Heart left ventricle (tissue), 16 donors: ENCODE measurements at regions not wholly inside any gene's neighbourhood (a gene's known extent, or its start where the extent isn't known, plus 50 kb on each side); places are given as distances from the start of the nearest gene placed in this dataset.
A peak's percentile ranks its signal among the peaks of the same experiment; 100 is the strongest.

Source experiments
- ATAC-seq, 4 donors: fragments of 200-7000 bp; cut with Tn5 transposase; one replicate each; pipeline ENCODE4 v1.9.1; 2020 to 2022; ENCODE audit warnings: moderate library complexity in 4 of 4, mild to moderate bottlenecking in 3 of 4, moderate number of reproducible peaks in 1 of 4
- DNase-seq, 5 donors: peaks; one replicate each; pipeline ENCODE4 v3.0.0-alpha.2; 2020
- H3K27ac ChIP-seq, 12 donors: fragments of 200-600 bp; sonication (generic) in 4 of 12; one replicate each; pipeline versions ENCODE4 v1.5.0 to v1.8.0; 2016 to 2022; ENCODE audit warnings: mild to moderate bottlenecking in 2 of 12
- H3K27me3 ChIP-seq, 9 donors: fragments of 200-600 bp; sonication (generic) in 2 of 9; one replicate each; pipeline versions ENCODE4 v1.5.1 to v1.8.0; 2016 to 2022; ENCODE audit warnings: mild to moderate bottlenecking in 3 of 9
- H3K36me3 ChIP-seq, 9 donors: fragments of 200-600 bp; sonication (generic) in 2 of 9; one replicate each; pipeline versions ENCODE4 v1.5.0 to v1.8.0; 2018 to 2022; ENCODE audit warnings: mild to moderate bottlenecking in 2 of 9
- H3K4me1 ChIP-seq, 12 donors: fragments of 200-600 bp; sonication (generic) in 4 of 12; one replicate each; pipeline versions ENCODE4 v1.5.0 to v1.8.0; 2016 to 2022; ENCODE audit warnings: mild to moderate bottlenecking in 3 of 12
- H3K4me3 ChIP-seq, 12 donors: fragments of 200-600 bp; sonication (generic) in 4 of 12; one replicate each; pipeline versions ENCODE4 v1.5.0 to v1.8.0; 2017 to 2022; ENCODE audit warnings: mild to moderate bottlenecking in 9 of 12, moderate library complexity in 4 of 12
- H3K9me3 ChIP-seq, 12 donors: fragments of 200-600 bp; sonication (generic) in 4 of 12; one replicate each; pipeline versions ENCODE4 v1.5.0 to v1.8.0; 2016 to 2022; ENCODE audit warnings: mild to moderate bottlenecking in 1 of 12
- POLR2A ChIP-seq, 2 donors: fragments of 450-650 bp; IDR thresholded peaks; one replicate each; pipeline ENCODE4 v1.6.1; 2017; ENCODE audit warnings: antibody characterized with exemption in 2 of 2, mild to moderate bottlenecking in 2 of 2, moderate library complexity in 2 of 2
- WGBS, 4 donors: extraction: QIAGEN DNeasy Blood & Tissue Kit in 2 of 4; methylation state at CpG; one replicate each; pipeline versions ENCODE4 v1.1.5 to v1.1.7; 2013 to 2018; 5-methylcytosine and 5-hydroxymethylcytosine counted together
- intact Hi-C, 10 donors: fragments of 100-400 bp; cut with DNase I; formaldehyde crosslinking; loops; one replicate each; pipeline versions ENCODE4 v1.11.1 to v1.14.2; 2022
- TF ChIP-seq, protein P1 (sequence below), 12 donors: fragments of 200-600 bp; sonication (generic) in 4 of 12; IDR thresholded peaks; one replicate each; pipeline versions ENCODE4 v1.5.0 to v1.8.0; 2018 to 2022; ENCODE audit warnings: antibody characterized with exemption in 12 of 12, mild to moderate bottlenecking in 5 of 12
- donor health status: ischemic (EF 13 %, LVEDD 7.1; RV severe dilation, severe dysfunction).
- donor health status: healthy with polysubstance abuse.
- donor health status: DM: no; HTN: yes; CAD: no.
- donor health status: DM: no; HTN: no; CAD: no.
- donor health status: ischemic (EF 25% LVEDD 6.9; RV normal size, moderate dysfunction).
- donor health status: ischemic (EF 25% LVEDD 5.7; RV mildly dilated, moderate dysfunction).
- donor health status: healthy.
- donor health status: DM: yes; HTN: yes; CAD: no.
- donor health status: ischemic (EF 35%, LVEDD 5.7; RV mildly dilated, moderate dysfunction).
- donor health status: nonischemic (EF 11% LVEDD 7.7; RV severe dilation, severe dysfunction).
- donor health status: DM: yes; HTN: yes; CAD: no.
- donor health status: PGD.
- donor health status: ischemic (EF 29% LVEDD 5.4; RV normal size, mild dysfunction).
- donor health status: nonischemic (EF 23%, LVEDD 6.1; RV moderate dilation, normal function).

DNA sequence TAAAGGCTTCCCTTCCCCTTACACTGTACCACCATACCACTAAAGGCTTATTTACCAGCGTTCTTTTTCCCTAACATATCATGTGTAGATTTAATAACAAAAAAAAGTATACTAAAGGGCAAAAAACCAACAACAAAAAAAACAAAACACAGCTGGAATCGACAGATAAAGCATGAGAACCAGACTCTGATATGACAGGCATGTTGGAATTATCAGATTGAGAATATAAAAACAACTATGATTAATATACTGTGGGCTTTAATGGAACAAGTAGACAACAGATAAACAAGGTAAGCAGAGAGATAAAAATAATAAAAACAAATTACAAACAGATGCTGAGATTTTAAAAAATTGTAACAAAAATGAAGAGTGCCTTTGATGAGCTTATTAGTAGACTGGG lies 754.1 kb upstream of the MDGA2 start:
- intact Hi-C loops = no loop called here
- 42 to 57% (median 53%) methylated on average over 2 of the region's 2 CpGs for WGBS, 4 donors
- no peaks in the 10 kb centered on the region for H3K9me3 ChIP-seq

DNA sequence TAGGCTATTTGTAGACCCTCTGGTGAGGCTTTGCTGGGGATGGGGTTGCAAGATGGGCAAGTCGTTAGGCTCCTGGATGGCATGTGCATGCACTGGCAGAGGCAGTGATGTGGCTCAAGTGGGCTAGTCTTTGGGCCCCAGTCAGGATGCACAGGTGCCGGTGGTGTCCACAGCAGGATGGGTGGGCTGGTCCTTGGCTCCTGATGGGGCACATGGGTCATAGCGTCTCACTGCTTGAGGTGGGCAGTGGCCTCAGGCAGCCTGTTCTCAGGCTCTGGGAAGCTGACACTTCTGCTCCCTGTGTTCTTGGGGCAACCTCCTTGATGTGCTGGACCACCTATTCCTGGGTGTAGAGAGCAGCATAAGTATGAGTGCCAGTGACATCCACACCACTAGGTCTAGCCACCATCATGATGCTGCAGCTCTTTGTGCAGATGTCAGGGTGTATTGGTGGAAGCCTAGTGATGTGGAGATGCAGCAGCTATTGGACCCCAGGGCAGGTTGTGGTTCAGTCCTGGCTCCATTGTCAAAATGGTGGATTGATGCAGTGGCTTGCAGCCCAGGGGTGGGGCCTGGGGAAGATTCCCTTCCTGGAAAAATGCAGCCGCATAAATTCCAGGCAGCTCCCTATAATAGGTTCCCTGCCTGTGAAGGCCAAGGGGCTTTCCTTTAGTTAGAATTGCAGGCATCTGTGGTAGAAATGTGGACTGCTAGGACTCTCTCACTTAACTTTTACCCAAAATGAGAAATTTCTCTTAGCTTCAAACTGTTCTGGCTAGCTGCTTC lies 742.5 kb upstream of the MDGA2 start:
- TF ChIP-seq, protein P1, sequence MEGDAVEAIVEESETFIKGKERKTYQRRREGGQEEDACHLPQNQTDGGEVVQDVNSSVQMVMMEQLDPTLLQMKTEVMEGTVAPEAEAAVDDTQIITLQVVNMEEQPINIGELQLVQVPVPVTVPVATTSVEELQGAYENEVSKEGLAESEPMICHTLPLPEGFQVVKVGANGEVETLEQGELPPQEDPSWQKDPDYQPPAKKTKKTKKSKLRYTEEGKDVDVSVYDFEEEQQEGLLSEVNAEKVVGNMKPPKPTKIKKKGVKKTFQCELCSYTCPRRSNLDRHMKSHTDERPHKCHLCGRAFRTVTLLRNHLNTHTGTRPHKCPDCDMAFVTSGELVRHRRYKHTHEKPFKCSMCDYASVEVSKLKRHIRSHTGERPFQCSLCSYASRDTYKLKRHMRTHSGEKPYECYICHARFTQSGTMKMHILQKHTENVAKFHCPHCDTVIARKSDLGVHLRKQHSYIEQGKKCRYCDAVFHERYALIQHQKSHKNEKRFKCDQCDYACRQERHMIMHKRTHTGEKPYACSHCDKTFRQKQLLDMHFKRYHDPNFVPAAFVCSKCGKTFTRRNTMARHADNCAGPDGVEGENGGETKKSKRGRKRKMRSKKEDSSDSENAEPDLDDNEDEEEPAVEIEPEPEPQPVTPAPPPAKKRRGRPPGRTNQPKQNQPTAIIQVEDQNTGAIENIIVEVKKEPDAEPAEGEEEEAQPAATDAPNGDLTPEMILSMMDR (IDR thresholded peaks at IDR 0.05) = no peak
- TF ChIP-seq POLR2A (IDR thresholded peaks at IDR 0.05) = no peak
- no peaks in the 10 kb centered on the region for H3K4me1 ChIP-seq
- peaks cover 0 to 8% (median 0%) of the 10 kb centered on the region in 12 donors for H3K9me3 ChIP-seq
- H3K36me3 ChIP-seq = no peaks in the 10 kb centered on the region
- ATAC-seq = no peak
- H3K27ac ChIP-seq = no peak overlapping the region
- intact Hi-C loops = no loop called here
- H3K4me3 ChIP-seq = no peak overlapping the region
- 86 to 95% (median 92%) methylated on average over 2 to 4 of the region's 4 CpGs for WGBS, 4 donors
- DNase-seq = no peak
- H3K27me3 ChIP-seq = no peaks in the 10 kb centered on the region

More for the DNA sequence above, 754.1 kb upstream of the MDGA2 start:
- Histone ChIP-seq H3K4me1 (no peaks in the 10 kb centered on the region), H3K36me3 (no peaks in the 10 kb centered on the region), H3K27me3 (no peaks in the 10 kb centered on the region), H3K4me3 (no peak overlapping the region), H3K27ac (no peak overlapping the region)
- ATAC-seq (no peak), DNase-seq (no peak)
- TF ChIP-seq, protein P1 (IDR thresholded peaks at IDR 0.05) = no peak
- TF ChIP-seq POLR2A (IDR thresholded peaks at IDR 0.05) = no peak

DNA sequence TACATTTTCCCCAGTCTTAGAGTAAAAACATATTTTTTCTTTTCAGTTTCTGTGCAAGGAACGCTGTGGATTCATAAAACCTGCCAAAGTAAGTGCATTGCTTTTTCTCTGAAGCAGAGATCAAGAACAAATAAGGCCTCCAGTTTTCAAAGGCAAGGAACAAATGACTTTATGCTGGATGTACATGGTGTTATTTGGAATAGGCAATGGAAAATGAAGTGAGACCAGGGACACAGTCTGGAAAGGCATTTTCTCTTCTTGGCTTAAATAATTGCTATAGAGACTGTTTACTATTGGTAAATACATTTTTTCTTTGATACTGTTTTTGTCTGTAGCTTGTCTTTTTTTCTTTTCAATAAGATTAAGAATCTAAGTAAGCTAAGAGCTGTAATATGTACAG lies 725.9 kb upstream of the MDGA2 start:
- 64 to 80% (median 74%) methylated on average over 1 of the region's 1 CpG for WGBS, 4 donors
- ATAC-seq = no peak

DNA sequence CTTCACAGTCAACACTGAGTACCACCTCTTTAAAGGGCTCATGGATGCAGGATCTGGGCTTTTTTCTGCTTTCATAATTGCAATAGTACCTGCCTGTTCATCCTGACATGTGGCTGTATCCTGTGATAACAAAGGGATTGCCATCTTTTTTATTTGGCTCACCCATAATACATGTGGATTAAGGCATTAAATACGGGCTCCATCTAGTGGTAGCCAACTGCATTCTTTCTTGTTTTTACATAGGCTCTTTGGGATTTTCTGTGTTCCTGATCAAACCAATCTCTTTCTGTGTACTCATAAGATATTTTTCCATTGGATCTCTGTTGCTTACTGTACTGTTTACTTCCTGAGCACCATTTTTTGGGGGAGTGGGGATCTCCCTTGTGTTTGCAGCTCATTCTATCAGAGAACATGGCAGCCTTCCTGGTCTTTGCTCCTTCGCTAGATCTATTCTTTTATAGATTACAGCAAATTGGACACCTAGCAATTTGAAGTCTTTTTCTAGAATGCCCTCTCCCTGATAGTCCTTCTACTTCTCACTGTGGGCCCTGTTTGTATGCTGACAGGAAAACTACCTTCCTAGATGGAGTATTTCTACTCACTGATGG lies 723.4 kb upstream of the MDGA2 start:
- no peaks in the 10 kb centered on the region for H3K4me1 ChIP-seq
- intact Hi-C loops = loop anchor here in 3 of 10 donors (2.0 to 10.0 kb wide), 3 partner anchors 480 to 484 kb away; no protein-coding TSS in a partner anchor
- H3K9me3 ChIP-seq = no peaks in the 10 kb centered on the region
- WGBS, 4 donors = 49 to 55% (median 50%) methylated on average over 2 of the region's 2 CpGs
- no peak overlapping the region for H3K4me3 ChIP-seq
- no peak overlapping the region for H3K27ac ChIP-seq
- TF ChIP-seq POLR2A (IDR thresholded peaks at IDR 0.05) = no peak
- TF ChIP-seq, protein P1 (IDR thresholded peaks at IDR 0.05) = peak in 11 of 12 donors; percentile 30 to 68 (median 48)
- H3K36me3 ChIP-seq = no peaks in the 10 kb centered on the region
- ATAC-seq = no peak
- H3K27me3 ChIP-seq = no peaks in the 10 kb centered on the region
- no peak for DNase-seq

More for the DNA sequence above, 725.9 kb upstream of the MDGA2 start:
- Histone ChIP-seq H3K4me1 (no peaks in the 10 kb centered on the region), H3K36me3 (no peaks in the 10 kb centered on the region), H3K4me3 (no peak overlapping the region), H3K27ac (no peak overlapping the region), H3K9me3 (peaks cover 0 to 4% (median 0%) of the 10 kb centered on the region in 12 donors), H3K27me3 (no peaks in the 10 kb centered on the region)
- TF ChIP-seq, protein P1 (IDR thresholded peaks at IDR 0.05) = no peak
- no peak for TF ChIP-seq POLR2A (IDR thresholded peaks at IDR 0.05)
- no peak for DNase-seq
- intact Hi-C loops = no loop called here
